Sigmoid colon (tissue), 4 donors: ENCODE measurements at regions not wholly inside any gene's neighbourhood (a gene's known extent, or its start where the extent isn't known, plus 50 kb on each side); places are given as distances from the start of the nearest gene placed in this dataset.

Source experiments
- EP300 ChIP-seq, 4 donors: sonication (generic); formaldehyde crosslinking; IDR thresholded peaks; one replicate each; pipeline ENCODE4 v1.6.1; 2017; ENCODE audit warnings: antibody characterized with exemption in 4 of 4
- POLR2A ChIP-seq, 2 donors: fragments of 450-650 bp; IDR thresholded peaks; one replicate each; pipeline ENCODE4 v1.6.1; 2016; ENCODE audit warnings: antibody characterized with exemption in 2 of 2, mild to moderate bottlenecking in 2 of 2, moderate library complexity in 2 of 2
- POLR2AphosphoS5 ChIP-seq, 4 donors: sonication (generic); formaldehyde crosslinking; IDR thresholded peaks; one replicate each; pipeline ENCODE4 v1.6.1; 2017; ENCODE audit warnings: antibody characterized with exemption in 4 of 4
- TF ChIP-seq, protein P1 (sequence below), 4 experiments: fragments of 450-650 bp in 3 of 4; fragments of 200-600 bp in 1 of 4; IDR thresholded peaks; one replicate each; pipeline ENCODE4 v1.5.1; 2016 to 2019; ENCODE audit warnings: antibody characterized with exemption in 4 of 4, mild to moderate bottlenecking in 3 of 4, moderate library complexity in 2 of 4

DNA sequence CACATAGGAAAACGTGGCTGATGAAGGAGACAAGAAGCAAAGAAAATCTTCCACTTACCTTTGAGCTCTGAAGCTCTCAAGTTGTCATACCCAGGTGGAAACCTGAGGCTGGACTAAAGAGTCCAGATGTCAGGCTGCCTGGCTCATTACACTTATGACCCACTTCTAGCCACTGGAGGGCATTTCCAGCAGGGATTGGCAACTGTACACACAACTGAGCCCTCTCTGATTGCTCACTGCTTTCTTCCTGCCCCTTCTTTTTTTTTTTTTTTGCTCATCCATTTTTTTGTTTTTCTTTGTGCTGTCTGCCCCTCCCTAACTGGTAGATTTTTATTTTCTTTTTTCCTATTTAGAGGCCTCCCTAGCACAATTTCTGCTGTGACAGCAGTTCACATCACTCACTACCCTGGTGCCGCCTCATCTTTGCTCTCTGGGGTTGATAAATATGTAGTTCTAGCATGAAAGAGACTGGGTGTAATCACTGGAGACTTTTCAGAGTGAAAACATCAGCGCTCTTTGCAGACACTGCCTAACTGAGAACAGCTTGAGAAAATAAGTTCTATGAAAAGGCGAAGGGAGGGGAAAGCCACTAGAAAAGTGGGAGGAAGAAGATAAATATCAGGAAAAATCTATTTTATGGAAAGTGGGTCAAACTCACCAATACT lies 334.5 kb downstream of the NUF2 start:
- TF ChIP-seq, protein P1, sequence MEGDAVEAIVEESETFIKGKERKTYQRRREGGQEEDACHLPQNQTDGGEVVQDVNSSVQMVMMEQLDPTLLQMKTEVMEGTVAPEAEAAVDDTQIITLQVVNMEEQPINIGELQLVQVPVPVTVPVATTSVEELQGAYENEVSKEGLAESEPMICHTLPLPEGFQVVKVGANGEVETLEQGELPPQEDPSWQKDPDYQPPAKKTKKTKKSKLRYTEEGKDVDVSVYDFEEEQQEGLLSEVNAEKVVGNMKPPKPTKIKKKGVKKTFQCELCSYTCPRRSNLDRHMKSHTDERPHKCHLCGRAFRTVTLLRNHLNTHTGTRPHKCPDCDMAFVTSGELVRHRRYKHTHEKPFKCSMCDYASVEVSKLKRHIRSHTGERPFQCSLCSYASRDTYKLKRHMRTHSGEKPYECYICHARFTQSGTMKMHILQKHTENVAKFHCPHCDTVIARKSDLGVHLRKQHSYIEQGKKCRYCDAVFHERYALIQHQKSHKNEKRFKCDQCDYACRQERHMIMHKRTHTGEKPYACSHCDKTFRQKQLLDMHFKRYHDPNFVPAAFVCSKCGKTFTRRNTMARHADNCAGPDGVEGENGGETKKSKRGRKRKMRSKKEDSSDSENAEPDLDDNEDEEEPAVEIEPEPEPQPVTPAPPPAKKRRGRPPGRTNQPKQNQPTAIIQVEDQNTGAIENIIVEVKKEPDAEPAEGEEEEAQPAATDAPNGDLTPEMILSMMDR (IDR thresholded peaks at IDR 0.05): no peak
- no peak for TF ChIP-seq POLR2A (IDR thresholded peaks at IDR 0.05)
- TF ChIP-seq EP300 (IDR thresholded peaks at IDR 0.05): no peak
- TF ChIP-seq POLR2AphosphoS5 (IDR thresholded peaks at IDR 0.05): no peak
